NCI-H82 treated with DMSO at 0.1 percent for 48 hours (cell line): ENCODE measurements at regions not wholly inside any gene's neighbourhood (a gene's known extent, or its start where the extent isn't known, plus 50 kb on each side); places are given as distances from the start of the nearest gene placed in this dataset.

Source experiments
- DNase-seq: peaks from one replicate; lab custom pipeline; 2025; ENCODE audit not compliant: unreplicated experiment; lab: John Stamatoyannopoulos, UW

GRCh38 chr17:77467521-77467920 lies 326.8 kb downstream of the SEC14L1 start:
- DNase-seq: no peak

- DNase-seq: no peak
These were observed 328.1 kb downstream of the SEC14L1 start for GRCh38 chr17:77468897-77469296.

GRCh38 chr17:77470330-77470786 lies 329.6 kb downstream of the SEC14L1 start:
- DNase-seq: no peak

GRCh38 chr17:77470800-77471733 lies 330.3 kb downstream of the SEC14L1 start:
- no peak for DNase-seq

- DNase-seq: no peak
These were observed 331.3 kb downstream of the SEC14L1 start for GRCh38 chr17:77471984-77472461.

- no peak for DNase-seq
These were observed 331.9 kb downstream of the SEC14L1 start for GRCh38 chr17:77472468-77473310.

- DNase-seq: no peak
These were observed 333.0 kb downstream of the SEC14L1 start for GRCh38 chr17:77473615-77474226.

- no peak for DNase-seq
These were observed 333.7 kb downstream of the SEC14L1 start for GRCh38 chr17:77474292-77474988.

GRCh38 chr17:77475016-77475976 lies 334.5 kb downstream of the SEC14L1 start:
- DNase-seq: no peak

GRCh38 chr17:77476006-77476405 lies 335.2 kb downstream of the SEC14L1 start:
- no peak for DNase-seq

GRCh38 chr17:77476498-77476897 lies 335.7 kb downstream of the SEC14L1 start:
- no peak for DNase-seq

GRCh38 chr17:77476931-77477805 lies 336.4 kb downstream of the SEC14L1 start:
- DNase-seq: no peak

- DNase-seq: no peak
These were observed 337.5 kb downstream of the SEC14L1 start for GRCh38 chr17:77478281-77478680.

- DNase-seq: no peak
These were observed 338.1 kb downstream of the SEC14L1 start for GRCh38 chr17:77478899-77479298.

- no peak for DNase-seq
These were observed 338.8 kb downstream of the SEC14L1 start for GRCh38 chr17:77479372-77480198.

- no peak for DNase-seq
These were observed 339.4 kb downstream of the SEC14L1 start for GRCh38 chr17:77480199-77480508.

GRCh38 chr17:77480509-77481215 lies 339.9 kb downstream of the SEC14L1 start:
- no peak for DNase-seq
